H1 (cell line): ENCODE measurements at regions not wholly inside any gene's neighbourhood (a gene's known extent, or its start where the extent isn't known, plus 50 kb on each side); places are given as distances from the start of the nearest gene placed in this dataset.

Source experiments
- BRCA1 ChIP-seq: IDR thresholded peaks from 2 replicates; pipeline ENCODE4 v1.6.1; 2012; ENCODE audit warnings: low read depth, low read length, improper control_type of control experiment
- CBX5 ChIP-seq: fragments of 300-800, 300-1000 bp; sonication (generic); IDR thresholded peaks from 2 replicates; pipeline ENCODE4 v1.7.1; 2016; ENCODE audit warnings: antibody characterized with exemption, low read length, low read depth
- CHD2 ChIP-seq: IDR thresholded peaks from 2 replicates; pipeline ENCODE4 v1.6.1; 2012; ENCODE audit warnings: low read length, improper control_type of control experiment
- CHD7 ChIP-seq: fragments of 300-600 bp; sonication (generic); IDR thresholded peaks from 2 replicates; pipeline ENCODE4 v1.7.1; 2012; ENCODE audit warnings: low read length, moderate library complexity, mild to moderate bottlenecking, inconsistent platforms; ENCODE audit not compliant: insufficient replicate concordance
- HDAC2 ChIP-seq, 2 experiments: fragments of 300-600 bp in 1 of 2; sonication (generic) in 1 of 2; IDR thresholded peaks; 2 replicates each; pipeline ENCODE4 v1.6.1; 2011 to 2012; ENCODE audit warnings: low read depth in 2 of 2, low read length in 2 of 2, mild to moderate bottlenecking in 2 of 2, moderate library complexity in 2 of 2, borderline replicate concordance in 1 of 2, inconsistent platforms in 1 of 2
- POLR2AphosphoS5 ChIP-seq: IDR thresholded peaks from 2 replicates; pipeline ENCODE4 v1.6.1; 2011; ENCODE audit warnings: low read depth, low read length
- SP2 ChIP-seq: IDR thresholded peaks from 2 replicates; pipeline ENCODE4 v1.6.1; 2012; ENCODE audit warnings: mild to moderate bottlenecking, low read length, inconsistent platforms
- SUZ12 ChIP-seq: fragments of 200-600 bp; sonication (generic); IDR thresholded peaks from 2 replicates; pipeline ENCODE4 v1.6.1; 2012; ENCODE audit warnings: mild to moderate bottlenecking, inconsistent platforms, low read length, moderate library complexity, mixed read lengths

DNA sequence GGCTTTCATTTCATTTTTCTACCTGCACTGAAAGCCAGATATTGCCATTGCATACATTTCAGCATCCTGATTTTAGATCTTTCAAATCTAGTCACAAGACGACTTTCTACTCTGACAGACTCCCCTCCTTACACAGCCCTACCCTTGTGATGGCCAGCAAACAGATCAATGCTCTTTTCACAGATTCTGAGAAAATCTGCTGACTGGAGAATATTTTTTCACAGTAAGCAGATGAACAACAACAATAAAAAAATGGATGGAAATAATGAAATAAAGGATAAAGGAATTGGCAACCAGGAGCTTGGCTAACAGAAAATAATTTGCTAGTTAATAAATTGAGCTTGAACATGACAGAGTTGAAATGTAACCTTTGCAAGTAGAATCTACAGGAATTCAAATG lies 527.2 kb downstream of the IRS1 start (continued):
- TF ChIP-seq CHD7, result no peak
- no peak for TF ChIP-seq SP2
- no peak for TF ChIP-seq CHD2
- no peak for TF ChIP-seq CBX5
- TF ChIP-seq POLR2AphosphoS5, result no peak
- TF ChIP-seq BRCA1, result no peak
- TF ChIP-seq HDAC2 (IDR thresholded peaks at IDR 0.05; ENCODE audit: borderline replicate concordance in 1 of 2, low read depth in 2 of 2, low read length in 2 of 2), result no peak
- no peak for TF ChIP-seq SUZ12
